HUES6 (cell line): ENCODE measurements at regions not wholly inside any gene's neighbourhood (a gene's known extent, or its start where the extent isn't known, plus 50 kb on each side); places are given as distances from the start of the nearest gene placed in this dataset.

Experiments
- H3K27ac ChIP-seq: 2 replicates; pipeline ENCODE4 v1.7.0; 2013; ENCODE audit warnings: low read depth, mild to moderate bottlenecking, low read length, inconsistent platforms
- H3K27me3 ChIP-seq: 2 replicates; pipeline ENCODE4 v1.6.1; 2013; ENCODE audit warnings: low read length; ENCODE audit not compliant: control insufficient read depth, insufficient read depth
- H3K36me3 ChIP-seq: 2 replicates; pipeline ENCODE4 v1.6.1; 2013; ENCODE audit warnings: low read length; ENCODE audit not compliant: control insufficient read depth, insufficient read depth
- H3K4me1 ChIP-seq: 2 replicates; pipeline ENCODE4 v1.6.1; 2013; ENCODE audit warnings: low read length; ENCODE audit not compliant: control insufficient read depth, insufficient read depth
- H3K4me3 ChIP-seq: 2 replicates; pipeline ENCODE4 v1.5.1; 2013; ENCODE audit warnings: low read depth, low read length
- H3K9ac ChIP-seq: one replicate; pipeline ENCODE4 v1.6.1; 2013; ENCODE audit warnings: mild to moderate bottlenecking, low read length
- H3K9me3 ChIP-seq: 2 replicates; pipeline ENCODE4 v1.6.1; 2013; ENCODE audit warnings: low read depth, low read length; ENCODE audit not compliant: control insufficient read depth, insufficient read depth

GRCh38 chr15:77839970-77840905, 207.5 kb upstream of the LINGO1 start:
- no peaks in the 10 kb centered on the region for H3K27me3 ChIP-seq
- H3K36me3 ChIP-seq = no peaks in the 10 kb centered on the region
- H3K4me1 ChIP-seq = peaks cover 4% of the 10 kb centered on the region; the same call in 1 of the 2 replicates
- no peak overlapping the region for H3K9ac ChIP-seq
- H3K27ac ChIP-seq = no peak overlapping the region
- H3K9me3 ChIP-seq = peaks cover 12% of the 10 kb centered on the region
- H3K4me3 ChIP-seq = no peak overlapping the region

- no peak overlapping the region for H3K4me3 ChIP-seq
- H3K36me3 ChIP-seq = no peaks in the 10 kb centered on the region
- no peak overlapping the region for H3K27ac ChIP-seq
- H3K9ac ChIP-seq = no peak overlapping the region
- no peaks in the 10 kb centered on the region for H3K27me3 ChIP-seq
- H3K9me3 ChIP-seq = peaks cover 5% of the 10 kb centered on the region
- peaks cover 4% of the 10 kb centered on the region; the same call in 1 of the 2 replicates for H3K4me1 ChIP-seq
Measured at GRCh38 chr15:77839456-77839855, 206.7 kb upstream of the LINGO1 start.

GRCh38 chr15:77838595-77838994, 205.9 kb upstream of the LINGO1 start:
- Histone ChIP-seq H3K4me1 (peaks cover 4% of the 10 kb centered on the region; the same call in 1 of the 2 replicates), H3K9ac (no peak overlapping the region), H3K36me3 (no peaks in the 10 kb centered on the region), H3K27ac (no peak overlapping the region), H3K4me3 (no peak overlapping the region), H3K9me3 (no peaks in the 10 kb centered on the region; the same call in 1 of the 2 replicates), H3K27me3 (no peaks in the 10 kb centered on the region)

GRCh38 chr15:77838061-77838460, 205.3 kb upstream of the LINGO1 start:
- no peak overlapping the region for H3K9ac ChIP-seq
- no peak overlapping the region for H3K4me3 ChIP-seq
- H3K27ac ChIP-seq = no peak overlapping the region
- H3K4me1 ChIP-seq = peaks cover 4% of the 10 kb centered on the region; the same call in 1 of the 2 replicates
- H3K27me3 ChIP-seq = no peaks in the 10 kb centered on the region
- no peaks in the 10 kb centered on the region for H3K36me3 ChIP-seq
- H3K9me3 ChIP-seq = no peaks in the 10 kb centered on the region

GRCh38 chr15:77837649-77838025, 204.9 kb upstream of the LINGO1 start:
- H3K4me3 ChIP-seq = no peak overlapping the region
- H3K27ac ChIP-seq = no peak overlapping the region
- H3K36me3 ChIP-seq = no peaks in the 10 kb centered on the region
- no peaks in the 10 kb centered on the region for H3K27me3 ChIP-seq
- peaks cover 4% of the 10 kb centered on the region; the same call in 1 of the 2 replicates for H3K4me1 ChIP-seq
- H3K9ac ChIP-seq = no peak overlapping the region
- H3K9me3 ChIP-seq = no peaks in the 10 kb centered on the region

GRCh38 chr15:77836906-77837648, 204.4 kb upstream of the LINGO1 start:
- peaks cover 4% of the 10 kb centered on the region; the same call in 1 of the 2 replicates for H3K4me1 ChIP-seq
- H3K4me3 ChIP-seq = no peak overlapping the region
- H3K27me3 ChIP-seq = no peaks in the 10 kb centered on the region
- H3K9me3 ChIP-seq = no peaks in the 10 kb centered on the region
- no peaks in the 10 kb centered on the region for H3K36me3 ChIP-seq
- no peak overlapping the region for H3K27ac ChIP-seq
- no peak overlapping the region for H3K9ac ChIP-seq

- H3K4me1 ChIP-seq = peaks cover 4% of the 10 kb centered on the region; the same call in 1 of the 2 replicates
- H3K9ac ChIP-seq = no peak overlapping the region
- no peaks in the 10 kb centered on the region for H3K9me3 ChIP-seq
- H3K27ac ChIP-seq = no peak overlapping the region
- no peak overlapping the region for H3K4me3 ChIP-seq
- H3K36me3 ChIP-seq = no peaks in the 10 kb centered on the region
- H3K27me3 ChIP-seq = no peaks in the 10 kb centered on the region
Measured at GRCh38 chr15:77836121-77836692, 203.5 kb upstream of the LINGO1 start.

GRCh38 chr15:77834276-77834990, 201.7 kb upstream of the LINGO1 start:
- Histone ChIP-seq H3K9ac (no peak overlapping the region), H3K4me3 (no peak overlapping the region), H3K27me3 (no peaks in the 10 kb centered on the region), H3K27ac (no peak overlapping the region), H3K36me3 (no peaks in the 10 kb centered on the region), H3K4me1 (peaks cover 4% of the 10 kb centered on the region; the same call in 1 of the 2 replicates), H3K9me3 (no peaks in the 10 kb centered on the region)

- Histone ChIP-seq H3K27me3 (no peaks in the 10 kb centered on the region), H3K27ac (no peak overlapping the region)
Measured at GRCh38 chr15:77832874-77833273, 200.2 kb upstream of the LINGO1 start.

GRCh38 chr15:77831986-77832385, 199.3 kb upstream of the LINGO1 start:
- Histone ChIP-seq H3K9me3 (no peaks in the 10 kb centered on the region), H3K4me1 (peaks cover 4% of the 10 kb centered on the region; the same call in 1 of the 2 replicates), H3K9ac (no peak overlapping the region), H3K27me3 (no peaks in the 10 kb centered on the region), H3K4me3 (no peak overlapping the region), H3K36me3 (no peaks in the 10 kb centered on the region), H3K27ac (no peak overlapping the region)

More at GRCh38 chr15:77832874-77833273, 200.2 kb upstream of the LINGO1 start:
- Histone ChIP-seq H3K4me1 (peaks cover 4% of the 10 kb centered on the region; the same call in 1 of the 2 replicates), H3K9ac (no peak overlapping the region), H3K4me3 (no peak overlapping the region), H3K36me3 (no peaks in the 10 kb centered on the region), H3K9me3 (no peaks in the 10 kb centered on the region)
